Right lobe of liver (tissue), 6 donors: ENCODE measurements at regions not wholly inside any gene's neighbourhood (a gene's known extent, or its start where the extent isn't known, plus 50 kb on each side); places are given as distances from the start of the nearest gene placed in this dataset.
"Not testable (repeated sequence)": the region's sequence is repeated elsewhere in the genome, so short reads cannot be mapped to it uniquely, and the experiment has no call there.

Source experiments
- ATAC-seq, 4 donors: fragments of 200-7000 bp; cut with Tn5 transposase; one replicate each; pipeline ENCODE4 v1.9.1; 2020; ENCODE audit warnings: mild to moderate bottlenecking in 4 of 4, moderate library complexity in 4 of 4
- DNase-seq, 3 donors: peaks; one replicate each; pipeline ENCODE4 v3.0.0-alpha.2; 2020
- H3K27ac ChIP-seq, 3 donors: fragments of 200-600 bp; one replicate each; pipeline ENCODE4 v1.8.0; 2022
- H3K27me3 ChIP-seq, 2 donors: fragments of 200-600 bp; one replicate each; pipeline ENCODE4 v1.8.0; 2022
- H3K36me3 ChIP-seq, 4 donors: fragments of 200-600 bp; sonication (generic) in 1 of 4; one replicate each; pipeline versions ENCODE4 v1.5.1 to v1.8.0; 2017 to 2022; ENCODE audit warnings: control low read depth in 1 of 4
- H3K4me1 ChIP-seq, 4 donors: fragments of 200-600 bp; sonication (generic) in 1 of 4; one replicate each; pipeline versions ENCODE4 v1.5.1 to v1.8.0; 2017 to 2022; ENCODE audit warnings: control low read depth in 1 of 4
- H3K4me3 ChIP-seq, 3 donors: fragments of 200-600 bp; one replicate each; pipeline ENCODE4 v1.8.0; 2022
- H3K9me3 ChIP-seq, 4 donors: fragments of 200-600 bp; sonication (generic) in 1 of 4; one replicate each; pipeline versions ENCODE4 v1.5.1 to v1.8.0; 2017 to 2022; ENCODE audit warnings: control low read depth in 1 of 4
- POLR2A ChIP-seq: fragments of 450-650 bp; IDR thresholded peaks from one replicate; pipeline ENCODE4 v1.6.1; 2017; ENCODE audit warnings: antibody characterized with exemption, mild to moderate bottlenecking
- WGBS: methylation state at CpG from one replicate; pipeline ENCODE4 v1.1.6; 2018; ENCODE audit warnings: low coverage, low lambda C conversion rate; ENCODE audit not compliant: insufficient coverage; ENCODE audit errors: missing lambda C conversion rate; 5-methylcytosine and 5-hydroxymethylcytosine counted together
- intact Hi-C, 2 donors: fragments of 100-400 bp; cut with DNase I; formaldehyde crosslinking; loops; one replicate each; pipeline versions ENCODE4 v1.11.2 to v1.14.1; 2022
- TF ChIP-seq, protein P1 (sequence below), 4 donors: fragments of 200-600 bp in 3 of 4; fragments of 450-650 bp in 1 of 4; IDR thresholded peaks; one replicate each; pipeline versions ENCODE4 v1.5.1 to v1.8.0; 2016 to 2022; ENCODE audit warnings: antibody characterized with exemption in 4 of 4, mild to moderate bottlenecking in 2 of 4
- donor health status: DM: no; HTN: yes; CAD: no.
- donor health status: DM: no; HTN: no; CAD: no.
- donor health status: DM: no; HTN: no; CAD: no.
- donor health status: DM: no; HTN: yes; CAD: no.
- donor health status: DM: no; HTN: yes; CAD: no.

DNA sequence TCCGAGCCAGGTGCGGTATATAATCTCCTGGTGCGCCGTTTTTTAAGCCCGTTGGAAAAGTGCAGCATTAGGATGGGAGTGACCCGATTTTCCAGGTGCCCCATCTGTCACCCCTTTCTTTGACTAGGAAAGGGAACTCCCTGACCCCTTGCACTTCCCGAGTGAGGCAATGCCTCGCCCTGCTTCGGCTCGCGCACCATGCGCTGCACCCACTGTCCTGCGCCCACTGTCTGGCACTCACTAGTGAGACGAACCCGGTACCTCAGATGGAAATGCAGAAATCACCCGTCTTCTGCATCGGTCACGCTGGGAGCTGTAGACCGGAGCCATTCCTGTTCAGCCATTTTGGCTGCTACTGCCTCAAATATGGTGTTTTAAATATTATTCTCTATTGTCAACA, 198.0 kb downstream of the MEIS1 start:
- H3K9me3 ChIP-seq, intact Hi-C loops, H3K36me3 ChIP-seq, H3K4me3 ChIP-seq, DNase-seq, ATAC-seq, H3K27ac ChIP-seq, H3K4me1 ChIP-seq, H3K27me3 ChIP-seq: not testable (repeated sequence)
- WGBS: 88% methylated on average over 18 of the region's 19 CpGs

DNA sequence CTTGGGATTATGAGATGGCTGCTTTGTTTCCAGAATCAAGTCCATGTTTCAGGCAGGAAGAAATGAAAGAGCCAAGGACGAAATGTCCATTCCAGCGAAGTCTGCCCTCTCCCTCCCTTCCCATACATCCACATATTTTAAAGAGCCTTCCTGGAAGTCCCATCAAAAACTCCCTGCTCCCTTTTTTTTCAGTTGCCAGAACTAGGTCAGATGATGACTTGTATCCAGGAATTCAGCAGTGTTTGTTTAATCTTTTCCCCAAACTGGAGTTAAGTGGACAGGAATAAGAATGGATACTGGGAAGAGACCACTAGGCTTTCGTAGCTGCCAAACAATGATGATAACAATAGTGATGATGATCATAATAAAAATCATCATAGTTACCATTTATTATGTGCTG, 198.7 kb downstream of the MEIS1 start:
- TF ChIP-seq, protein P1, sequence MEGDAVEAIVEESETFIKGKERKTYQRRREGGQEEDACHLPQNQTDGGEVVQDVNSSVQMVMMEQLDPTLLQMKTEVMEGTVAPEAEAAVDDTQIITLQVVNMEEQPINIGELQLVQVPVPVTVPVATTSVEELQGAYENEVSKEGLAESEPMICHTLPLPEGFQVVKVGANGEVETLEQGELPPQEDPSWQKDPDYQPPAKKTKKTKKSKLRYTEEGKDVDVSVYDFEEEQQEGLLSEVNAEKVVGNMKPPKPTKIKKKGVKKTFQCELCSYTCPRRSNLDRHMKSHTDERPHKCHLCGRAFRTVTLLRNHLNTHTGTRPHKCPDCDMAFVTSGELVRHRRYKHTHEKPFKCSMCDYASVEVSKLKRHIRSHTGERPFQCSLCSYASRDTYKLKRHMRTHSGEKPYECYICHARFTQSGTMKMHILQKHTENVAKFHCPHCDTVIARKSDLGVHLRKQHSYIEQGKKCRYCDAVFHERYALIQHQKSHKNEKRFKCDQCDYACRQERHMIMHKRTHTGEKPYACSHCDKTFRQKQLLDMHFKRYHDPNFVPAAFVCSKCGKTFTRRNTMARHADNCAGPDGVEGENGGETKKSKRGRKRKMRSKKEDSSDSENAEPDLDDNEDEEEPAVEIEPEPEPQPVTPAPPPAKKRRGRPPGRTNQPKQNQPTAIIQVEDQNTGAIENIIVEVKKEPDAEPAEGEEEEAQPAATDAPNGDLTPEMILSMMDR (IDR thresholded peaks at IDR 0.05): no peak
- TF ChIP-seq POLR2A: no peak
- Histone ChIP-seq H3K9me3 (no peaks in the 10 kb centered on the region), H3K27me3 (no peaks in the 10 kb centered on the region), H3K4me1 (no peaks in the 10 kb centered on the region), H3K36me3 (no peaks in the 10 kb centered on the region), H3K27ac (no peak overlapping the region), H3K4me3 (no peak overlapping the region)
- ATAC-seq (no peak), DNase-seq (no peak)
- 68% methylated on average over 3 of the region's 3 CpGs for WGBS
- intact Hi-C loops: no loop called here

DNA sequence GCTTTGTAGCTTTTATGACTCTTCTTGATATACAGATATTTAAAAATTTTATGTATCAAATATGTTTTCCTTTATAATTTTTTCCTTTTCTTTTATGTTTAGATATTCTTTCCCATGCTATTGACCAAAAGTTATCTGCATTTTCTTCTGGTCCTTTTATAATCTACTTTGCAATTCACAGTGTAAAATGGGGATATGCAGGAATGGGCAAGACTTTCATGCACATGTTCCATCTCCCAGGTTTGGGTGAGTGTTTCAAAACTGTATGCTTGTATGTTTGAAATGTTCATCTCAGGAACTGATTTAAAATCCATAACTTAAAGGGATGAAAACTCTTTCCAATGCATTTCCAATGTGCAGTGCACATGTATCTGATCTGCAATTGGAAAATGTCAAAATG, 199.9 kb downstream of the MEIS1 start:
- ATAC-seq (no peak), DNase-seq (no peak)
- intact Hi-C loops: no loop called here
- Histone ChIP-seq H3K4me3 (no peak overlapping the region), H3K4me1 (no peaks in the 10 kb centered on the region), H3K27me3 (no peaks in the 10 kb centered on the region), H3K27ac (no peak overlapping the region), H3K9me3 (no peaks in the 10 kb centered on the region), H3K36me3 (no peaks in the 10 kb centered on the region)
- TF ChIP-seq, protein P1 (IDR thresholded peaks at IDR 0.05): no peak
- no peak for TF ChIP-seq POLR2A

DNA sequence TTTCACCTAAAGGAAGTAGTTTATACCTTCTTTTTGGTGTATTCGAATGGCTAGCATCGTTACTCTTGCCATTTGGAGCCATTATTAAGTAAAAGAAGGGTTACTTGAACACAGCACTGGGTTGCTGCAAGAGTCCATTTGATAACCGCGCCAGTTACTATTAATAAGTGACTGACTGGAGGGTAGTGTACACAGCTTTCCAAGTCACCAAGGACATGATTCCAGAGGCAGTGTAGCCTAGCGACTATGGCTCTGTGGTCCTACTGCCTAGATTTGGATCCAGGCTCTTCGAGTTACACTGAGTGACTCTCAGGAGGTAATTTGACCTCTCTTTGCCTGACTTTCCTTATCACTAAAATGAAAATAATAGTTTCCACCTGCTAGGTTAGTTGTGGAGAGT, 206.8 kb downstream of the MEIS1 start:
- no peaks in the 10 kb centered on the region for H3K36me3 ChIP-seq
- intact Hi-C loops: no loop called here
- H3K9me3 ChIP-seq: no peaks in the 10 kb centered on the region
- no peak overlapping the region for H3K4me3 ChIP-seq
- H3K27ac ChIP-seq: no peak overlapping the region
- H3K4me1 ChIP-seq: no peaks in the 10 kb centered on the region
- no peak for TF ChIP-seq POLR2A
- no peak for DNase-seq
- no peaks in the 10 kb centered on the region for H3K27me3 ChIP-seq
- no peak for ATAC-seq
- WGBS: 56% methylated on average over 6 of the region's 6 CpGs

DNA sequence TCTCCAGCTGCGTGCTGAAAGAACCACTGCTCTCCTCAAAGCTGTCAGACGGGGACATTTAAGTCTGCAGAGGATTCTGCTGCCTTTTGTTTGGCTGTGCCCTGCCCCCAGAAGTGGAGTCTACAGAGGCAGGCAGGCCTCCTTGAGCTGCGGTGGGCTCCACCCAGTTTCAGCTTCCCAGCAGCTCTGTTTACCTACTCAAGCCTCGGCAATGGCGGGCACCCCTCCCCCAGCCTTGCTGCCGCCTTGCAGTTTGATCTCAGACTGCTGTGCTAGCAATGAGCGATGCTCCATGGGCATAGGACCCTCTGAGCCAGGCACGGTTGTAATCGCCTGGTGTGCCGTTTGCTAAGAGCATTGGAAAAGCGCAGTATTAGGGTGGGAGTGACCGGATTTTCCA, 213.2 kb downstream of the MEIS1 start:
- H3K27ac ChIP-seq, DNase-seq, H3K9me3 ChIP-seq, H3K27me3 ChIP-seq, ATAC-seq, H3K4me1 ChIP-seq, H3K4me3 ChIP-seq, H3K36me3 ChIP-seq, intact Hi-C loops: not testable (repeated sequence)
- 62% methylated on average over 8 of the region's 12 CpGs for WGBS

DNA sequence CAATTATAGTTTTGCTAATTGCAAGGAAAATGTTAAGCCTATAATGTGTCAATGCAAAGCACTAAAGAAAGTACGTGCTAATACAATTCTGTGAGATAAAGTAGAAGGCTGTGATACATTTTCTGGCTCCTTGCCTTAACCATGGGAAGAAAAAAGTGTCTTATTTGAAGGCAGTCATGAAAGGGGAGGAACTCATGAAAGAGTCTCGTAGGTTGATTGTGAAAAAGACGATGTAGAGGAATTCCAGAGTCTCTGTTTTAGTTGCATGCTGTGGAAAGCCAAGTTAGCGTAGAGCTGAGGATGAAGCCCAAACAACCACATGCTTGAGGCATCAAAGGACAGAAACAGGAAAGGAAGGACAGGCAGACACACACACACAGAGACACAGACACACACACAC, 214.1 kb downstream of the MEIS1 start:
- H3K4me1 ChIP-seq: no peaks in the 10 kb centered on the region
- 69% methylated on average over 4 of the region's 4 CpGs for WGBS
- DNase-seq (no peak), ATAC-seq (no peak)
- H3K36me3 ChIP-seq: no peaks in the 10 kb centered on the region
- intact Hi-C loops: no loop called here
- no peak for TF ChIP-seq POLR2A
- TF ChIP-seq, protein P1 (IDR thresholded peaks at IDR 0.05): no peak
- H3K4me3 ChIP-seq: no peak overlapping the region
- H3K27ac ChIP-seq: no peak overlapping the region
- no peaks in the 10 kb centered on the region for H3K9me3 ChIP-seq
- no peaks in the 10 kb centered on the region for H3K27me3 ChIP-seq
